GM23248 (cell line): ENCODE measurements at regions not wholly inside any gene's neighbourhood (a gene's known extent, or its start where the extent isn't known, plus 50 kb on each side); places are given as distances from the start of the nearest gene placed in this dataset.

Experiments
- EZH2 ChIP-seq: fragments of 200-600 bp; sonication (generic); IDR thresholded peaks from 2 replicates; pipeline ENCODE4 v1.6.1; 2018; ENCODE audit warnings: antibody characterized with exemption, mild to moderate bottlenecking; ENCODE audit not compliant: insufficient read depth, poor library complexity, severe bottlenecking
- EZH2phosphoT487 ChIP-seq: fragments of 200-600 bp; sonication (generic); IDR thresholded peaks from 2 replicates; pipeline ENCODE4 v1.6.1; 2018; ENCODE audit warnings: antibody characterized with exemption, moderate library complexity, mild to moderate bottlenecking, low read depth; ENCODE audit not compliant: insufficient read depth

DNA sequence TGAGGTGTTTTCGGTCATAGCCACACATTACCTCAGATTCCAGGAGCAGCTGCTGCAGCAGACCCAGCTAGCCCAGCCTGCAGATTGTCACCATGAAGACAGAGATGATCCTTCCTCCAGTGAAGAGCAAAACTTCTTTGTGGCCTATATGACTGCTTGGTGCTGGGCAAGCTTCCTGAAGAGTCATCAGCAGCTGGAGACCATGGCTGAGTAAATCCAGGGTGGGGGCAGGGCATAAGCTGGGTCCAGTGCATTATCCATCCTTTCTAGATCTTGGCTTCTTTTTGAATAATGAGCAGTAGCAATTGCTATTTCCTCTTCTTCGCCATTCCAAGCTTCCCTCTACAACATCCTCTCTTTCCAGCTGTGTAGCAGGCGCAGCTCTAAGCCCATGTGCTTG is 373.1 kb upstream of the DDHD1 start:
- TF ChIP-seq EZH2: no peak
- TF ChIP-seq EZH2phosphoT487: no peak
